DND-41 (cell line): ENCODE measurements at regions not wholly inside any gene's neighbourhood (a gene's known extent, or its start where the extent isn't known, plus 50 kb on each side); places are given as distances from the start of the nearest gene placed in this dataset.

Experiments used
- CTCF ChIP-seq: IDR thresholded peaks from 2 replicates; pipeline ENCODE4 v1.5.1; 2012; ENCODE audit warnings: borderline replicate concordance, low read length, moderate library complexity, mild to moderate bottlenecking; ENCODE audit not compliant: poor library complexity, severe bottlenecking; ENCODE audit errors: extremely low read depth
- EZH2 ChIP-seq: IDR thresholded peaks from 3 replicates; pipeline ENCODE4 v1.6.1; 2012; ENCODE audit warnings: borderline replicate concordance, low read depth, mild to moderate bottlenecking, moderate library complexity, low read length, inconsistent platforms; ENCODE audit not compliant: severe bottlenecking

GRCh38 chr14:80352471-80352870 is 141.2 kb upstream of the DIO2 start:
- TF ChIP-seq CTCF (no peak), EZH2 (no peak)
